ENCODE measurements at regions not wholly inside any gene's neighbourhood (a gene's known extent, or its start where the extent isn't known, plus 50 kb on each side); places are given as distances from the start of the nearest gene placed in this dataset.
"Not testable (repeated sequence)": the region's sequence is repeated elsewhere in the genome, so short reads cannot be mapped to it uniquely, and the experiment has no call there.

DNA sequence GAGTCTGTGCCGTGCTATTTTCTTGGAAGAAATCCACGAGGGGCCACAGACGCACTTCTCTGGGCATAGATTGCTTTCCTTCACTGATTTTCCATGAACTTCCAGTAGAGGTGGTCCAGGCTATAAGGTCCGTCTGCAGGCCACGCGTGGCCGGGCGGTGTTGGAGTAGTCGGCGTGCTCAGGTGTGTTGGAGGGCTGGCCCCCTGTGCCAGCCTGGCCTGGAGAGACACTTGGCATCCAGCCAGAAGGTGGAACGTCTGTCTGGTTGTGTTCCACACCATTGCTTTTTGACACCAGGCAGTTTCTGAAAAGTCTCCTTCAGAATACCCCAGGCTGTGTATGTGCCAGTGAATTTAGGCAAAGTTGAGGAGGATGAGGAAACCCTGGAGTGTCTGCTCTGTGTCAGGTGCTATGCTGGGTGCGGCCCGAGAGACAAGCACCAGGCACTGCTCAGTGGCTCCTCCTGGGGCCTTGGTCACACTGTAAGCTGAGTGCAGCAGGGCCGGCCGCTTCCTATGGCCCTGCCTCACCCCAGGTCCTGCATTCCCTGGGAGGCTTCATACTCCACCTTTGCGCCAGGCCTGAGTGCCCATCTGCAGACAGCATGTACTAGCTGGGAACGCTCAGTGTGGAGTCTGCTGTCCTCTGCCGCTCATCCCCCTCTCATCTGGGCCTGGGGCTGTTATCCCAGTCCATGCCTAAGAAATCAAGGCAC, 52.1 kb upstream of the TAMM41 start:
- no peak for DNase-seq

- not testable (repeated sequence) for DNase-seq
These were observed 52.7 kb upstream of the TAMM41 start for GRCh38 chr3:11899389-11899788.

DNA sequence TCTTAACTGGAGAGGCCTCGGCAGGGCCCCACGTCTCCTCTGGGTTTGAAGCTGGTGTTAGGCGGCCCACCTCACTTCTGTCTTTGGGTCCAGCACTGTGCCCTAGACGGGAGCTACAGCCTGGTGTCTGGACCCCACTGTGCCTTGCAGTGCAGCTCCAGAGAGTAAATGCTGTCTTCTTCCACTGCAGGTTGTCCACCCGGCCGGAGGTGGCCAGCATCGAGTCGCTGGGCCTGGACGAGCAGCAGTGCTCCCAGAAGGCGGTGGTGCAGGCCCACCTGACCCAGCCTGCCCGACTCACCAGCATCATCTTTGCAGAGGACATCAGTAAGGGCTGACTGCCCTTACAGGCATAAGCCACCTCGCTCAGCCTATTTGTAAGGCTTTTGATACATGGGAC, 53.1 kb upstream of the TAMM41 start:
- DNase-seq, result no peak

GRCh38 chr3:11900824-11901223, 54.1 kb upstream of the TAMM41 start:
- no peak for DNase-seq

GRCh38 chr3:11901286-11901875, 54.7 kb upstream of the TAMM41 start:
- no peak for DNase-seq

DNA sequence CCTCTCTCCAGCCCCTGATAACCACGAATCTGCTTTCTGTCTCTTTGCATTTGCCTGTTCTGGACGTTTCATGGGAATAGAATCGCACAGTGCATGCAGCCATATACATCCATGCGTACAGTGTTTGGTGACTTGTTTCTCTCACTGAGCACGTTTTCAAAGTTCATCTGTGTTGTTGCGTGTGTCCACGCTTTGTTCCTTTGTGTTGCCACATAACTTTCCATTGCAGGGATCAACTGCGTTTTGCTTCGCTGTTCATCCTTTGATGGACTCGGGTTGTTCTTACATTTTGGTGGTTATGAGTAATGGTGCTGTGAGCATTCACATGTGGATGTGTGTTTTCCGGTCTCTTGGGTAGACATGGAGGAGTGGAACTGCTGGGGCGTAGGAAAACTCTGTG, 56.4 kb upstream of the TAMM41 start:
- no peak for DNase-seq

DNA sequence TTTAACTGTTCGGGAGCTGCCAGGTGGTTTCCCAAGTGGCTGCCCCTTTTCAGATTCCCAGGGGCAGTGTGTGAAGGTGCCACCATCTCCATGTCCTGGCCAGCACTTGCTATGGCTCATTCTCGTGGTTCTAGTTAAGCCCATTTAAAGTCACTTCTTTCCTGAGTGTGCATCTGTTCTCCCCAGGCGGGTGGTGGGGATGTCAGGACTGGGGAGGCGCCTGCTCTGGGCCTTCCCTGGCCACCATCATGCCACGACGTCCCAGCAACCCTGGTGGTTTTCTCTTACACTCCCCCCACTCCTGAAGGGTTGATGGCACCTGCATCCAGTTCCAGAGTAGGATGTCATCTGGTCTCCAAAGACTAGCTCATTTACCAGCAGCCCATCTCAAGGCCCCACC, 56.8 kb upstream of the TAMM41 start:
- DNase-seq, result no peak

- DNase-seq, result no peak
These were observed 57.5 kb upstream of the TAMM41 start for GRCh38 chr3:11904157-11904556.

DNA sequence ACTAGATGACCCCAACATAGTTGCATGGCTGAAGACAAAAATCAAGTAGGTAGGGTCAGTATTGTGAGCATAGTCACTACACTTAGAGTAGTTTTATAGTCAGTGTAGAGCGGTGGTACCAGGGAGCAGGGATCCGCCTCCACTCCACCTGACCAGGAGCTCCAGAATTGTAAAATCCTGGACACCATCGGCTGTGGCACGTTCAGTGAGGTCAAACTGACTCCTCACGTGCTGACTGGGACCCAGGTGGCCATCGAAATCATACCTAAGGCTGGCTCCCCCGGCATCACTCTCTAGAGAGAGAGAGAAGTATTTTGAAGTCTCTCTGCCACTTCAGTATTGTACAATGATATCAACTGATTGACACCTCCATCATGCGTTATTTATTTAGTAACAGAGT, 59.7 kb upstream of the TAMM41 start:
- DNase-seq, result no peak

DNA sequence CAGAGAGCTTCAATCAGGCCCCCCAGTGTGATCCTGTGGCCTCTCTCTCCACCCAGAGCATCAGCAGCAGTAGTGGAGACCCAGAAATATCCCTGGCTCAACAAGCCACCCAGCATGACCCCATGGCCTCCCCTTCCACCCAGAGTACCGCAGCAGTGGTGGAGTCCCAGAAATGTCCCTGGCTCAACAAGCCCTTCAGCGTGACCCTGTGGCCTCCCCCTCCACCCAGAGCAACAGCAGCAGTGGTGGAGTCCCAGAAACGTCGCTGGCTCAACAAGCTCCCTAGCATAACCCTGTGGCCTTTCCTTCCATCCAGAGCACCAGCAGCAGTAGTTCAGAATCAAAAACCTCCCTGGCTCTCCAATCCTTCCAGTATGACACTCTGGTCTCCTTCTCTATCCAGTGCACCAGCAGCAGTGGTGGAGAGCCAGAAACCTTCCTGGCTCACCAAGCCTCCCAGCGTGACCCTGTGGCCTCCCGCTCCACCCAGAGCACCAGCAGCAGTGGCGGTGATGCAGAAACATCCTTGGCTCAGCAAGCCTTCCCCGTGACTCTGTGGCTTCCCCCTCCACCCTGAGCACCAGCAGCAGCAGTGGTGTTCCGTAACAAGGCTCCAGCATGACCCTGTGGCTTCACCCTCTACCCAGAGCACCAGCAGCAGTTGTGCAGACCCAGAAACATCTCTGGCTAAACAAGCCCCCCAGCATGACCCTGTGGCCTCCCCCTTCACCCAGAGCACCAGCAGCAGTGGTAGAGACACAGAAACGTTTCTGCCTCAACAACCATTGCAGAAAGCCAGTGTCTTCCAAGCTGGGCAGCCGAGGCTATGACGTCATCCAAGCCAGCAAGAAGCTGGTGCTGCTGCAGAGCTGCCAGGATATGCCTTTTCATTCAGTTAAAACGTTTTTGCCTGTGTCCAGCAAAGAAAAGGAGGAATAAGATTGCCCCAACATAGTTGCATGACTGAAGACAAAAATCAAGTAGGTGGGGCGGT, 61.3 kb upstream of the TAMM41 start:
- DNase-seq, result no peak

DNA sequence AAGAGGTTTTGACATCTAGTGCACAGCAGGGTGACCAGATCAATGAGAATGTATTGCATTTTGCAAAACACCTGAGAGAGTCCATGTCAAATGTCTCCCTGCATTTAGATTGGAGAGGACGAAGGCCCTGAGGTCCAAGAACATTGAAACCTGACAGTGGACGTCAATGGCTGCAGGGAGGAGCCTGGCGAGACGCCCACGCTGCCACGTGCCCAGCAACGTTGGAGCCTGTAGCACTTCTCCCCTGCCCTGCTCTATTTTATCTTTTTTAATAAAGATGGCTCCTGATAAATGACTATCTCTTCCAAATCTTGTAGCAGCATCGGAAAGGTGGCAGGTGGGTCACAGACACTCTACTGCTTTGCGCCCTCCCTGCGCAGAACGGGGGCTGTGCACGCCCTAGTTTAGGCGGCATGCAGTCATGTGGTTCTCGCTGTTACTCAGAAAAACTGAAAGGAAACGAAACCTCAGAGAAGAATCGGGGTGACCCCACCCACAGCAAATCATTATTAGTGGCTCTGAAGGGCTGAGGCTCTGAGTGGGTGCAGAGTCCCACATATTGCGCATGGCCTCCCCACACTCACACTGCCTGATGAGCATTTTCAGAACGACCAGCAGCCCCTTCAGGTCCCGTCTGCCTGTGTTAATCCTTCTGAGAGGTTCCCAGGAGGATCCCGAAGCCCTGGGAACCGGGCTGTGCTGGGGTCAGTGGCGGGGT, 62.5 kb upstream of the TAMM41 start:
- DNase-seq, result no peak

DNA sequence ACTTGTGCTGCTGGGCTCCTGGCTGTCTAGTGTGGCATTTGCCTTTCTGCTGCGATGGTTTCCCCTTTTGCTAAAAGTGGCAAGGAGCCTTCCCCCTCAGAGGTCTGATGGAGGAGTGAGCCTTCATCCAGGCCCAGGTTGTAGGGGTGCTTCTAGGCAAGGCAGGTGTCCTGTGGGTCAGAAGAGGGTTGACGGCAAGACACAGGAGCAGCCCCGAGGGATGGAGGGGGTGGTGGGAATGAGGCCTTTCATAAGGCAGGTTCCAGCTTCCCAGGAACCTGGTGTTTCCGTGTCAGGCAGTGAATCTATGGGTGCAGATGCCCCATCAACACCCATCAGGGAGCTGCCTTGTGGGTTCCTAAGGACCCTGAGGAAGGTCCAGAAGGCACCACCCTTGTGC, 63.0 kb upstream of the TAMM41 start:
- DNase-seq, result no peak

DNA sequence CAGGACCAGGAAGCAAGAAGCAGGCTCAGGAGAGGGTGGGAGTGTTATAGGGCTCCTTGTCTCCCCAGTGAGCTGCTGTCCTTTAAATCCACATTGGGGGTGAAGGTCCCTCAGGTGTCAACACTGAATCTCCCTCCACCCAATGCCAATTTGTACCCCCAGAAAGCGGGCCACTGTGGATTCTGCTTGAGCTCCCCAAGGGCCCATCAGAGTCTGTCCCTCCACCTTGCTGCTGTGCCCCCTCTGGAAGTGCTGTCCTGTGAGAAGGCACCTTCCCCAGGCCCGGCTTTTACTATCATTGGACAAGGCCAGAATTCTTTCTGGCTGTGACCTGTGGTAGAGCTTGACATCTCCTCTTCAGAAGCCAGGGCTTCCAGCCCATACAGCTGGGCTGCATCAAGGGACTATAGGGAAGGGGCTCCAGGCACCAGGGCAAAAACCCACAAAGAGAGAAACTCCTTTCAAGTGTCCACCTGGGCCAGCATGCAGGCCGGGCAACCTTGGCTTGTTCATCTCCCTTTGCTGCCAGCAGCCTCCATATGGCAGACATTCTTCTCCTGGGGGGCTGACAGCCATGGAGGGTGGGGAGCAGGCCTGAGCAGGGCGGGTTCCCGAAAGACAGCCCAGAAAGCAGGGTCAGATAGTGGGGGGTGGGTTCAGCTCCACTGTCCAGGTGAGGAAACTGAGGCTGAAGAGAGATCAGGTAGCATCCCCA, 63.7 kb upstream of the TAMM41 start:
- not testable (repeated sequence) for DNase-seq

DNA sequence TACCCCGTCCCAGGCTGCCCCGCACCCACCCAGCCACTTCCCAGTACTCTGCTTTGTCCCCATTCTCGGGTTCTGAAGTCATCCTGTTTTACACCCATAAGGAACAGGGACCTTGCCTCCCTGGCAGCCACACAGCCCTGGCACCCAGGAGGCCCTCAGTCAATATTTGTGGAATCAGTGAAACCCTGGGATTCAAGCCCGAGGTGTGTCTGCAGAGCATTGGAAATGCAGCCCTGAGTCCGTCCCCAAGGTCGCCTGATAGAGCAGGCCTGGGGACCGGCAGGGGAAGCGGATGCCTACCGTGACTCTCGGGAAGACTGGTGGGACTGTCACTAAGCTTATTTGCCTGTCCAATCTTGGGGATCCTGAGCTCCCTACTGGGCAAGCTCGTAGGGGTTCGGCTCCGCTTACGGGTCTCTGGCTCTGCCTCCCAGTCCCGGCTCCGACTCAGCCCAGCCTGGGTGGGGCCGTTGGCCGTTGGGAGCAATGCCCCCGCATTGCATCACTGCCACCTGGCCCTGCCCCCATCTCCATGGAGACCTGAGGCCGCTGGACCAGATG, 64.4 kb upstream of the TAMM41 start:
- peak; percentile 33 for DNase-seq

DNA sequence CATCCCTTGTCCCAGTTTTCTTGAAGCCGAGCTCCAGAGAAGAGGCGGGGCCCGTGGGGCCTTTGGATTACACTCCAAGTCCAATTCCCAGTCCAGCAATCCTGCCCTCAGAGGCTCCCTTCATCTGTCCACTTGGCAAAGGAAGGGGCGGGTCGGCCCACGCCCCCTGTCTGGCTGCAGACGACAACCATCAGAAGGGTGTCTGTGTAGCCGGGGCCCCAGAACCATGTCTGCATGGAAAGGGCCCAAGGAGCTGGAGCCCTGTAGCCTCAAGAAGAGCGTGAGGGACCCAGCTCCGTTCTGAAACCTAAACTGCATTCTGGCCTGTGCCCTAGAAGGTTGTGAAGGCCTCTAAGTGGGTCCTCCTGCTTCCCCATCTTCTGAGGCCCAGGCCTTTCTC, 65.2 kb upstream of the TAMM41 start:
- not testable (repeated sequence) for DNase-seq

GRCh38 chr3:11913316-11913715, 66.6 kb upstream of the TAMM41 start:
- no peak for DNase-seq

GRCh38 chr3:11914041-11914440, 67.4 kb upstream of the TAMM41 start:
- DNase-seq, result no peak

GRCh38 chr3:11914651-11915050, 68.0 kb upstream of the TAMM41 start:
- DNase-seq, result no peak

DNA sequence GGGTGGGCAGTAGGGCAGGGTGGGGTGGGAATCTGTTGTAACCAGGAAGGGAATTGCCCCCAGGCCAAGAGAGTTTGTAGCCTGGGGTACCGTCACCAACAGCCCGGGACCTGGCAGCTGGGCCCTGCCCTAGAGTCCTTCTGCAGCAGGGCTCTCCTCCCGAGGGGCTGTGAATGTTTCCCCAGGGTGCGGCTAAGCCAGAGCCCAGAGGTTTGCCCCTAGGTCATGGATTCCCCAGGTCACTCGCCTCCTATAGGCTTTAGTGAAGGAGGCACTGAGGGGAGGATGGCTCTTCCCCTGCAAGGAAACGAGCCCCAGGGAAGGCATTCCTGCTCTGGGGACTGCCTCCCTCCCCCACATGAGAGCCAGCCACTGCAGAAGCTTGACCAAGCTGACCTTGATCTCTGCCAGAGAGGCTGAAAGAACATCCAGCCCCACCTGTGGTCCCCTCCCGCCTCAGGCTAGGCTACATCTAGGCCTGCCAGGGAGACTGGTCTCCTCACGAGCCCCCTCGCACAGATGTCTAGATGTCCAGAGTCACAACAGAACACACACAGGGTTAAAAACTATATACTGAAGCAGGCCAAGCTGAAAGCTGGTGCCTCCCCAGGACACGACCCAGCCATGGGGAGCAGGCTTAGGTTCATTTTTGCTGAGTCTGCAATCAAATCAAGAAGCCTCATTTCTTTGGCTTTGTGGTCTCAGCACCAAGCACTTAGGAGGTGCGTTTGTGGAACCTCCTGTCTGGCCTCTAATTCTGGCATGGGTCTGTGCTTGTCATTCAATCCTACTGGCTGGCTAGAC, 69.1 kb upstream of the TAMM41 start:
- DNase-seq, result no peak

DNA sequence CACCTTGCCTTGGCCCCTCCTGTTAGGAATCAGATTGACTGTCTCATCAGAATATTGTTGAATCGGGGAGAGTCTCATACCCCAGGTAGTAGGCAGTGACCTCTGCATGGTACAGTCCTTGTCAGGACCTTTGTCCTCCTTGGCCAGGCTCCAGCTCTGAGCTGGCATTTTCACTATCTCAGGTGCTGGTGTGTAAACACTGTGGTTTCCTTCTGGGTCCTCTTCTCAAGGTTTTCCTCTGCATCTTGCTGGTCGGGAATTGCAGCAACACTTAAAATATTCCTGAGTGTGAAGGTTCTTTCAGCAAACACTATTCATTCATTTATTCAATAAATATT, 69.7 kb upstream of the TAMM41 start:
- not testable (repeated sequence) for DNase-seq

GRCh38 chr3:11917051-11917450, 70.4 kb upstream of the TAMM41 start:
- DNase-seq, result no peak
